Fibroblast of lung (primary cell): ENCODE measurements at regions not wholly inside any gene's neighbourhood (a gene's known extent, or its start where the extent isn't known, plus 50 kb on each side); places are given as distances from the start of the nearest gene placed in this dataset.

Experiments
- DNase-seq, 2 donors: peaks; one replicate each; pipeline versions ENCODE4 v3.0.0 to v3.0.0-alpha.2; 2010; ENCODE audit warnings: low read depth in 2 of 2
- H2AFZ ChIP-seq: 2 replicates; pipeline ENCODE4 v1.5.1; 2012; ENCODE audit warnings: low read length, control low read depth, inconsistent platforms
- H3K27ac ChIP-seq: 2 replicates; pipeline ENCODE4 v1.5.1; 2011; ENCODE audit warnings: low read length, control low read depth; ENCODE audit not compliant: insufficient read depth
- H3K27me3 ChIP-seq: 2 replicates; pipeline ENCODE4 v1.5.1; 2011; ENCODE audit warnings: mild to moderate bottlenecking, low read length; ENCODE audit not compliant: control insufficient read depth, insufficient read depth
- H3K36me3 ChIP-seq: 2 replicates; pipeline ENCODE4 v1.5.1; 2011; ENCODE audit warnings: low read length; ENCODE audit not compliant: control insufficient read depth, insufficient read depth
- H3K4me1 ChIP-seq: 2 replicates; pipeline ENCODE4 v1.5.1; 2011; ENCODE audit warnings: low read length; ENCODE audit not compliant: control insufficient read depth, insufficient read depth; ENCODE audit errors: extremely low read depth
- H3K4me2 ChIP-seq: 2 replicates; pipeline ENCODE4 v1.5.1; 2011; ENCODE audit warnings: low read length, control low read depth; ENCODE audit not compliant: insufficient read depth; ENCODE audit errors: extremely low read depth
- H3K4me3 ChIP-seq, 4 experiments: fragments of 200-600 bp in 1 of 4; sonication (generic) in 1 of 4; replicated peaks in 1 of 4; 2 replicates each; pipeline ENCODE4 v1.5.1; 2011 to 2016; ENCODE audit warnings: low read length in 4 of 4, low read depth in 3 of 4, mild to moderate bottlenecking in 3 of 4, control low read depth in 2 of 4, inconsistent platforms in 1 of 4, mixed read lengths in 1 of 4; ENCODE audit not compliant: insufficient read depth in 1 of 4; ENCODE audit errors: control extremely low read depth in 1 of 4
- H3K79me2 ChIP-seq: 2 replicates; pipeline ENCODE4 v1.5.1; 2012; ENCODE audit warnings: mild to moderate bottlenecking, low read length, inconsistent platforms; ENCODE audit not compliant: control insufficient read depth, insufficient read depth
- H3K9ac ChIP-seq: 2 replicates; pipeline ENCODE4 v1.5.1; 2011; ENCODE audit warnings: mild to moderate bottlenecking, low read length, control low read depth; ENCODE audit not compliant: insufficient read depth
- H3K9me3 ChIP-seq: 2 replicates; pipeline ENCODE4 v1.5.1; 2012; ENCODE audit warnings: low read depth, low read length; ENCODE audit not compliant: control insufficient read depth, insufficient read depth
- H4K20me1 ChIP-seq: 2 replicates; pipeline ENCODE4 v1.5.1; 2011; ENCODE audit warnings: low read length; ENCODE audit not compliant: control insufficient read depth, insufficient read depth; ENCODE audit errors: extremely low read depth
- CTCF ChIP-seq, 2 donors: IDR thresholded peaks in 1 of 2; conservative IDR thresholded peaks in 1 of 2; 1 replicate in 1 of 2; 2 replicates in 1 of 2; pipeline ENCODE4 v1.5.1; 2011 to 2012; ENCODE audit warnings: low read length in 2 of 2, control low read depth in 1 of 2, inconsistent platforms in 1 of 2, low read depth in 1 of 2, mild to moderate bottlenecking in 1 of 2
- EZH2 ChIP-seq: IDR thresholded peaks from 2 replicates; pipeline ENCODE4 v1.5.1; 2012; ENCODE audit warnings: low read length, control low read depth, mild to moderate bottlenecking; ENCODE audit errors: missing control alignments

GRCh38 chr1:185404907-185405568 is 88.0 kb upstream of the IVNS1ABP start:
- H3K4me2 ChIP-seq = peak overlapping the region; percentile 77
- TF ChIP-seq CTCF (conservative IDR thresholded peaks at IDR 0.05 in 1 of 2, IDR thresholded peaks at IDR 0.05 in 1 of 2; ENCODE audit: low read depth in 1 of 2, low read length in 2 of 2) (no peak), EZH2 (no peak)
- no peaks in the 10 kb centered on the region for H3K36me3 ChIP-seq
- H3K9me3 ChIP-seq = no peaks in the 10 kb centered on the region
- H3K4me3 ChIP-seq = peak overlapping the region in 1 of 4 experiments; percentile 24
- no peak for DNase-seq
- H3K27me3 ChIP-seq = no peaks in the 10 kb centered on the region
- H2AFZ ChIP-seq = peak overlapping the region; percentile 54
- no peaks in the 10 kb centered on the region for H4K20me1 ChIP-seq
- no peaks in the 10 kb centered on the region for H3K79me2 ChIP-seq
- no peak overlapping the region for H3K9ac ChIP-seq
- H3K27ac ChIP-seq = no peak overlapping the region
- no peaks in the 10 kb centered on the region for H3K4me1 ChIP-seq

GRCh38 chr1:185404291-185404690 is 87.2 kb upstream of the IVNS1ABP start:
- peak; percentile 20 to 34 for DNase-seq
- Histone ChIP-seq H3K4me3 (peak overlapping the region; percentile 13 to 42 (median 24)), H3K27me3 (no peaks in the 10 kb centered on the region), H3K9ac (no peak overlapping the region), H3K79me2 (no peaks in the 10 kb centered on the region), H3K9me3 (no peaks in the 10 kb centered on the region), H3K36me3 (no peaks in the 10 kb centered on the region), H4K20me1 (no peaks in the 10 kb centered on the region), H2AFZ (peak overlapping the region; percentile 54), H3K4me1 (no peaks in the 10 kb centered on the region), H3K27ac (no peak overlapping the region), H3K4me2 (peak overlapping the region; percentile 77)
- TF ChIP-seq CTCF (conservative IDR thresholded peaks at IDR 0.05 in 1 of 2, IDR thresholded peaks at IDR 0.05 in 1 of 2; ENCODE audit: low read depth in 1 of 2, low read length in 2 of 2) (no peak), EZH2 (no peak)

GRCh38 chr1:185402930-185403329 is 85.9 kb upstream of the IVNS1ABP start:
- Histone ChIP-seq H2AFZ (no peak overlapping the region), H4K20me1 (no peaks in the 10 kb centered on the region), H3K27me3 (no peaks in the 10 kb centered on the region), H3K36me3 (no peaks in the 10 kb centered on the region), H3K9ac (no peak overlapping the region), H3K4me2 (no peak overlapping the region), H3K27ac (no peak overlapping the region), H3K9me3 (no peaks in the 10 kb centered on the region), H3K4me3 (no peak overlapping the region), H3K79me2 (no peaks in the 10 kb centered on the region), H3K4me1 (no peaks in the 10 kb centered on the region)
- no peak for DNase-seq
- TF ChIP-seq EZH2 = no peak
- no peak for TF ChIP-seq CTCF (conservative IDR thresholded peaks at IDR 0.05 in 1 of 2, IDR thresholded peaks at IDR 0.05 in 1 of 2; ENCODE audit: low read depth in 1 of 2, low read length in 2 of 2)
